Type B pancreatic cell (in vitro differentiated cells): ENCODE measurements at regions not wholly inside any gene's neighbourhood (a gene's known extent, or its start where the extent isn't known, plus 50 kb on each side); places are given as distances from the start of the nearest gene placed in this dataset.

ENCODE experiments used
- DNase-seq: peaks from one replicate; pipeline ENCODE4 v3.0.0; 2021; ENCODE audit warnings: mixed read lengths; ENCODE audit not compliant: unreplicated experiment; ENCODE audit errors: extremely low spot score
- H3K27ac Mint-ChIP-seq: 2 replicates; pipeline ENCODE4 v1.8.0; 2021; ENCODE audit warnings: mild to moderate bottlenecking, mixed read lengths
- H3K27me3 Mint-ChIP-seq: 2 replicates; pipeline ENCODE4 v1.8.0; 2021; ENCODE audit warnings: mixed read lengths
- H3K36me3 Mint-ChIP-seq: 2 replicates; pipeline ENCODE4 v1.8.0; 2021; ENCODE audit warnings: mixed read lengths
- H3K4me1 Mint-ChIP-seq: one replicate; pipeline ENCODE4 v1.8.0; 2021; ENCODE audit warnings: mixed read lengths; ENCODE audit not compliant: unreplicated experiment
- H3K4me3 Mint-ChIP-seq: 2 replicates; pipeline ENCODE4 v1.8.0; 2021; ENCODE audit warnings: mild to moderate bottlenecking, mixed read lengths
- H3K9me3 Mint-ChIP-seq: 2 replicates; pipeline ENCODE4 v1.8.0; 2021; ENCODE audit warnings: mixed read lengths
- TF ChIP-seq, protein P1 (sequence below): fragments of 200-600 bp; sonication (generic); conservative IDR thresholded peaks from 2 replicates; pipeline ENCODE4 v1.5.0; 2021; ENCODE audit warnings: antibody characterized with exemption, mild to moderate bottlenecking

- no peak for DNase-seq
- TF ChIP-seq, protein P1, sequence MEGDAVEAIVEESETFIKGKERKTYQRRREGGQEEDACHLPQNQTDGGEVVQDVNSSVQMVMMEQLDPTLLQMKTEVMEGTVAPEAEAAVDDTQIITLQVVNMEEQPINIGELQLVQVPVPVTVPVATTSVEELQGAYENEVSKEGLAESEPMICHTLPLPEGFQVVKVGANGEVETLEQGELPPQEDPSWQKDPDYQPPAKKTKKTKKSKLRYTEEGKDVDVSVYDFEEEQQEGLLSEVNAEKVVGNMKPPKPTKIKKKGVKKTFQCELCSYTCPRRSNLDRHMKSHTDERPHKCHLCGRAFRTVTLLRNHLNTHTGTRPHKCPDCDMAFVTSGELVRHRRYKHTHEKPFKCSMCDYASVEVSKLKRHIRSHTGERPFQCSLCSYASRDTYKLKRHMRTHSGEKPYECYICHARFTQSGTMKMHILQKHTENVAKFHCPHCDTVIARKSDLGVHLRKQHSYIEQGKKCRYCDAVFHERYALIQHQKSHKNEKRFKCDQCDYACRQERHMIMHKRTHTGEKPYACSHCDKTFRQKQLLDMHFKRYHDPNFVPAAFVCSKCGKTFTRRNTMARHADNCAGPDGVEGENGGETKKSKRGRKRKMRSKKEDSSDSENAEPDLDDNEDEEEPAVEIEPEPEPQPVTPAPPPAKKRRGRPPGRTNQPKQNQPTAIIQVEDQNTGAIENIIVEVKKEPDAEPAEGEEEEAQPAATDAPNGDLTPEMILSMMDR = no peak
- Mint-ChIP-seq H3K27ac (no peak overlapping the region), H3K27me3 (no peaks in the 10 kb centered on the region), H3K36me3 (no peaks in the 10 kb centered on the region), H3K4me3 (no peak overlapping the region), H3K4me1 (no peaks in the 10 kb centered on the region), H3K9me3 (no peaks in the 10 kb centered on the region)
Observed at GRCh38 chr10:85280014-85280413, 951.6 kb downstream of the CCSER2 start.

DNA sequence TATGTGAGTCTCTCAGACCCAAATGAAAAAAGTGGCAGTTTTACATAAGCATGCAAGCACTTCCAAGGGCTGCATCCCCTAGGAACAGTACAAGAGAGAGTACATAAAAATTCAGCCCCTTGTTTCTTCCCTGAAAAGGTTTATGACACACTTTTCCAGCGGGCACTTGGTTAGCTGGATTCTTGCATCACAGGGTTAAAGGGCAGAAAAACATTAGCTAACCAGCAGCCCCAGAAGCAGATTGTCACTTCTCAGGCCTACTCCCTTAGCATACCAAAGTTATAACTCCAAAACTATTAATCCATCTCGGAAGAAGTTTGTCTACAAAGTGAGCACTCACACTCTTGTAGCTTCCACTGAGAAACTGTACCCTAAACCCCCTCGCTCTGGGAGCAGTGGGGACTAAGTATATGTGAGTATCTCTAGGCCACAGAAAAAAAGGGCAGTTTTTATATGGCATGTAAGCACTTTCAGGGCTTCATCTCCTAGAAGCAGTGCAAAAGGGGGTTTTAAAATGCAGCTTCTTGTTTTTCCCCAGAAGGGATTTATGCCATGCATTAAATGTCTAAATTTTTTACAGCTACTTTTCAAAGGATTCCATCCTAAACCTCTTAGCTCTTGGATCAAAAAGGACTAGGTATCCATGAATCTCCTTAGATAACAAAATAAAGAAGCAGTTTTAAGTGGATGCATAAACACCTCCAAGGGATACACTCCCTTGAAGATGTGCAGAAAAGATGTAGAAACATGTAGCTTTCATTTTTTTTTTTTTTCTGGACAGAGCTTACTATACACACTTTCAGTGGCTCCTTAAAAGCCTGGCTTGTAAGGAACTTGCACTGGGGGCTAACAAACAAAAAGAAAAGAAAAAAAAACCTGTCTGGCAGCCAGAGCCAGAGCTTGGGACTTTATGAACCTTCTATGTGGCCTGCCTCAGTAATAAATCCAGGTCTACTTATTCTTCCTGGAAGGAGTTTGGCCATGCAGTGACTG lies 956.7 kb downstream of the CCSER2 start:
- H3K27me3 Mint-ChIP-seq = no peaks in the 10 kb centered on the region
- no peak overlapping the region for H3K27ac Mint-ChIP-seq
- no peak overlapping the region for H3K4me3 Mint-ChIP-seq
- no peaks in the 10 kb centered on the region for H3K4me1 Mint-ChIP-seq
- no peak for DNase-seq
- TF ChIP-seq, protein P1 = no peak
- H3K9me3 Mint-ChIP-seq = peaks cover 6% of the 10 kb centered on the region
- H3K36me3 Mint-ChIP-seq = no peaks in the 10 kb centered on the region

GRCh38 chr10:85293483-85293882 lies 965.1 kb downstream of the CCSER2 start:
- Mint-ChIP-seq H3K9me3 (peaks cover 6% of the 10 kb centered on the region), H3K27ac (no peak overlapping the region), H3K4me3 (no peak overlapping the region), H3K4me1 (no peaks in the 10 kb centered on the region), H3K27me3 (no peaks in the 10 kb centered on the region), H3K36me3 (no peaks in the 10 kb centered on the region)
- DNase-seq = no peak
- TF ChIP-seq, protein P1 = no peak

DNA sequence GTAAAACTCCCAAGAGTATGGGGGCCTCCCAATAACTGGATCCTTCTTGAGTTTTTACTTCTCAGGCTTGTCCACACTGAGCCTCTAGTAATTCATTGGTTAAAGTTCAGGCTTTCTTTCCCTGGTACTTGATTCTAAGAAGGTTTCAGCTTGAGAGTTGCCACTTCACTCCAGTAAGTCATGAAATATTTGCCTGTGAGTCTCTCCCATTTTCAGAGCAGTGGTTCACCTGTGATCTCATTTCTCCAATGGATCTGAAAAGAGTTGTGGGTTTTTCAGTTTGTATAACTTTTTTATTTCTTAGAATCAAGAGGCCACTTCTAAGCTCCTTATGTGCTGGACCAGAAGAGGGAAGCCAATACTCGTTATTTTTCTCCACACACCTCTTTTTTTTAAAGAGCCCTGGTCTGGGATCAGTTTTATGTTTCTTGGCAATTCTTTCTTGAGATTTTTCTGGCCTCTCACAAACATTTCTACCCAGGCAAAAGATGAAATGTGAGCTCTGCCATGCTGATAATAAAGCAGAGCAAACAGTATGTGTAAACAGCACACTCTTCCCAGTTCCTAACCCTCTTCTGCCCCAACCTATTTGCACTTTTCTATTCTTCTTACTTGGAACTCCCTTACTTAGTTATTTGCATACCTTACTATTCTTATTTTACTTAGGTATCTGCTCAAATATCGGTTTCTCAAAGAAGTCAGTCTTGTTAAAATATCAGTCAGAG lies 983.4 kb downstream of the CCSER2 start:
- DNase-seq = no peak
- no peaks in the 10 kb centered on the region for H3K36me3 Mint-ChIP-seq
- no peaks in the 10 kb centered on the region for H3K9me3 Mint-ChIP-seq
- TF ChIP-seq, protein P1 = no peak
- H3K27ac Mint-ChIP-seq = no peak overlapping the region
- no peaks in the 10 kb centered on the region for H3K27me3 Mint-ChIP-seq
- H3K4me1 Mint-ChIP-seq = no peaks in the 10 kb centered on the region
- no peak overlapping the region for H3K4me3 Mint-ChIP-seq

DNA sequence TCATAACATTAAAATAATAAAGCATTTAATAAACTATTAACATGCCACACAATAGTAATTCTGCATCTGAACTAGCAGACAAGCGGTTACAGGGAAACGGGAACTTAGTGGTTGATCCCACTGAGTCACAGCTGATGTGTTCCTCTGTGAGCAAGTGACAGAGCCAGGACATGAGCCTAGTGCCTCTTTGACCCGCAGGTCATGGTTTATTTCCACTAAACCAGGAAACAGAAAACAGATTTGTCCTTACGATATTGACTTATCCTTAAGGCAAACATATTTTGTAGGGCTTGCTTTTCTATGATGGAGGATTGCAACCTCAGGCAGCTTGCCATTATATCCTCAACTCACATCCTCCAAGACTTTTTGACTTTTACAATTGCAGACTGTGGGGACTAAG lies 987.3 kb downstream of the CCSER2 start:
- H3K4me1 Mint-ChIP-seq = peaks cover 10% of the 10 kb centered on the region
- no peaks in the 10 kb centered on the region for H3K9me3 Mint-ChIP-seq
- no peak overlapping the region for H3K27ac Mint-ChIP-seq
- no peak overlapping the region for H3K4me3 Mint-ChIP-seq
- no peak for DNase-seq
- TF ChIP-seq, protein P1 = no peak
- H3K27me3 Mint-ChIP-seq = no peaks in the 10 kb centered on the region
- H3K36me3 Mint-ChIP-seq = no peaks in the 10 kb centered on the region
